Anterior cingulate cortex (tissue), 58 donors: ENCODE measurements at regions not wholly inside any gene's neighbourhood (a gene's known extent, or its start where the extent isn't known, plus 50 kb on each side); places are given as distances from the start of the nearest gene placed in this dataset.
"Not testable (repeated sequence)": the region's sequence is repeated elsewhere in the genome, so short reads cannot be mapped to it uniquely, and the experiment has no call there.

Source experiments
- DNase-seq, 58 donors: peaks; one replicate each; lab custom pipeline; 2025; lab: John Stamatoyannopoulos, UW

- no peak for DNase-seq
Measured at GRCh38 chr3:165522386-165522785, 314.8 kb downstream of the BCHE start.

- no peak for DNase-seq
Measured at GRCh38 chr3:165521131-165521871, 315.9 kb downstream of the BCHE start.

GRCh38 chr3:165519687-165520086, 317.5 kb downstream of the BCHE start:
- DNase-seq: no peak

- DNase-seq: no peak
Measured at GRCh38 chr3:165518346-165518745, 318.9 kb downstream of the BCHE start.

- no peak for DNase-seq
Measured at GRCh38 chr3:165513715-165514701, 317.8 kb upstream of the SLITRK3 start.

GRCh38 chr3:165507576-165507975, 311.4 kb upstream of the SLITRK3 start:
- DNase-seq: no peak

- DNase-seq: no peak
Measured at GRCh38 chr3:165507060-165507459, 310.9 kb upstream of the SLITRK3 start.

- no peak for DNase-seq
Measured at GRCh38 chr3:165505657-165506056, 309.5 kb upstream of the SLITRK3 start.

GRCh38 chr3:165504554-165504953, 308.4 kb upstream of the SLITRK3 start:
- no peak for DNase-seq

- no peak for DNase-seq
Measured at GRCh38 chr3:165503825-165504224, 307.6 kb upstream of the SLITRK3 start.

- no peak for DNase-seq
Measured at GRCh38 chr3:165503346-165503745, 307.2 kb upstream of the SLITRK3 start.

GRCh38 chr3:165502707-165503106, 306.5 kb upstream of the SLITRK3 start:
- DNase-seq: no peak

GRCh38 chr3:165498742-165499141, 302.6 kb upstream of the SLITRK3 start:
- DNase-seq: not testable (repeated sequence)

GRCh38 chr3:165491487-165491886, 295.3 kb upstream of the SLITRK3 start:
- DNase-seq: no peak

GRCh38 chr3:165476399-165477060, 280.3 kb upstream of the SLITRK3 start:
- no peak for DNase-seq

GRCh38 chr3:165466856-165467255, 270.7 kb upstream of the SLITRK3 start:
- no peak for DNase-seq

GRCh38 chr3:165464736-165465135, 268.6 kb upstream of the SLITRK3 start:
- no peak for DNase-seq

- no peak for DNase-seq
Measured at GRCh38 chr3:165463531-165463930, 267.3 kb upstream of the SLITRK3 start.

GRCh38 chr3:165462636-165463334, 266.6 kb upstream of the SLITRK3 start:
- peak in 1 of 58 donors; percentile 0 for DNase-seq
